Thoracic aorta (tissue), 2 donors: ENCODE measurements at regions not wholly inside any gene's neighbourhood (a gene's known extent, or its start where the extent isn't known, plus 50 kb on each side); places are given as distances from the start of the nearest gene placed in this dataset.

ENCODE experiments used
- ATAC-seq: fragments of 150-250 bp; one replicate; pipeline ENCODE4 v1.8.0; 2017; ENCODE audit warnings: low read depth; ENCODE audit not compliant: insufficient number of reproducible peaks, low FRiP score
- DNase-seq: peaks from one replicate; pipeline ENCODE4 v3.0.0-alpha.2; 2020; ENCODE audit warnings: low spot score
- H3K27ac ChIP-seq, 2 donors: fragments of 200-600 bp; sonication (generic); 1 replicate in 1 of 2; 2 replicates in 1 of 2; pipeline ENCODE4 v1.5.1; 2016; ENCODE audit warnings: mild to moderate bottlenecking in 2 of 2, moderate library complexity in 2 of 2
- H3K27me3 ChIP-seq: fragments of 200-600 bp; sonication (generic); replicated peaks from 2 replicates; pipeline ENCODE4 v1.6.0; 2016; ENCODE audit warnings: mild to moderate bottlenecking; ENCODE audit not compliant: insufficient read depth
- H3K36me3 ChIP-seq: fragments of 200-600 bp; sonication (generic); one replicate; pipeline ENCODE4 v1.5.1; 2016
- H3K4me1 ChIP-seq, 2 donors: fragments of 200-600 bp; sonication (generic); 1 replicate in 1 of 2; 2 replicates in 1 of 2; pipeline versions ENCODE4 v1.5.1 to v1.6.0; 2016; ENCODE audit warnings: low read depth in 2 of 2, mild to moderate bottlenecking in 1 of 2; ENCODE audit not compliant: control insufficient read depth in 1 of 2
- H3K4me3 ChIP-seq: fragments of 200-600 bp; sonication (generic); 2 replicates; pipeline ENCODE4 v1.5.1; 2016; ENCODE audit warnings: mild to moderate bottlenecking
- H3K9me3 ChIP-seq: fragments of 200-600 bp; sonication (generic); 2 replicates; pipeline ENCODE4 v1.5.1; 2016
- CTCF ChIP-seq: fragments of 200-600 bp; sonication (generic); IDR thresholded peaks from one replicate; pipeline ENCODE4 v1.5.1; 2019; ENCODE audit warnings: antibody characterized with exemption

- H3K4me3 ChIP-seq = no peak overlapping the region
- no peaks in the 10 kb centered on the region for H3K36me3 ChIP-seq
- no peak for ATAC-seq
- no peak for TF ChIP-seq CTCF
- no peaks in the 10 kb centered on the region for H3K9me3 ChIP-seq
- no peak overlapping the region for H3K27ac ChIP-seq
- H3K27me3 ChIP-seq = no peaks in the 10 kb centered on the region
- DNase-seq = no peak
- no peaks in the 10 kb centered on the region for H3K4me1 ChIP-seq
Observed at GRCh38 chr13:42394711-42395085, 122.7 kb downstream of the AKAP11 start.

GRCh38 chr13:42395086-42395821 is 123.3 kb downstream of the AKAP11 start:
- TF ChIP-seq CTCF = no peak
- ATAC-seq = no peak
- H3K4me3 ChIP-seq = no peak overlapping the region

GRCh38 chr13:42396501-42396900 is 124.5 kb downstream of the AKAP11 start:
- no peak for TF ChIP-seq CTCF
- H3K4me3 ChIP-seq = no peak overlapping the region
- no peak for DNase-seq

More at GRCh38 chr13:42395086-42395821, 123.3 kb downstream of the AKAP11 start:
- Histone ChIP-seq H3K4me1 (no peaks in the 10 kb centered on the region), H3K27ac (no peak overlapping the region), H3K36me3 (no peaks in the 10 kb centered on the region), H3K27me3 (no peaks in the 10 kb centered on the region), H3K9me3 (no peaks in the 10 kb centered on the region)
- no peak for DNase-seq

DNA sequence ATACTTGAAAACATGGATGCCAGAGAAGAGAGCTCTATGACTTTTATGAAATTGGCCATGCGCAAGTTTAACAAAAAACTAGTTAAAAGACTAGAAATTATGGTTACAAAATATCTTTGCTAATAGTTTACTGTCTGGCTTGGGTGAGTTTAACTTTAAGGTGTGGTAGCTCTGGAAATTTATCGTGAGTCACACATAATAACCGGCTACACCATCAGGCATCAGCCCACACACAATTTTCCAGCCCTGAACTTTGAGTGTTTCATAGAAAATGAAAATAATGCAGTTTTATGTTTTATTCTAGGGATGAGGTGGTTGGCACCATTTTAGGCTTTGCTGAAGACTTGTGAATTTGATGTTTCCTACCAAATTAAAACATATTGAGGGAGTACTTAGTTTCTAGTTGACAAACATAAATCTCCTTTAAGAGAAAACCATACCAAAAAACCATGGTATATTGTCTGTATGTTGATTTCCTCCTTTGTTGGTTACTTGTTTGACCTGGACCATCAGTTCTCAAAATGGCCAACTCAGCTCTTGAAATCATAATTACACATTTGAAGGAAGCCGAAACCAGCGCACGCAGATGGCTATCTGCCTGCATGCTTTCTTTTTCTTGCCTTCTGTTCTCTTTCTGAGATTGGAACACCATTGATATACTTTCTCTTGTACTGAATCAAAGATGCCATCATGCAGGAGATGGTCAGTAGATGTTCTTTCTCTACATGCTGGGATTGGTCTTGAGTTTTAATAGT is 125.1 kb downstream of the AKAP11 start:
- no peak for DNase-seq
- Histone ChIP-seq H3K27ac (no peak overlapping the region), H3K27me3 (no peaks in the 10 kb centered on the region), H3K4me1 (no peaks in the 10 kb centered on the region), H3K36me3 (no peaks in the 10 kb centered on the region), H3K9me3 (no peaks in the 10 kb centered on the region), H3K4me3 (no peak overlapping the region)
- no peak for ATAC-seq
- TF ChIP-seq CTCF = no peak

More at GRCh38 chr13:42396501-42396900, 124.5 kb downstream of the AKAP11 start:
- Histone ChIP-seq H3K27ac (no peak overlapping the region), H3K27me3 (no peaks in the 10 kb centered on the region), H3K4me1 (no peaks in the 10 kb centered on the region), H3K36me3 (no peaks in the 10 kb centered on the region), H3K9me3 (no peaks in the 10 kb centered on the region)
- ATAC-seq = no peak

DNA sequence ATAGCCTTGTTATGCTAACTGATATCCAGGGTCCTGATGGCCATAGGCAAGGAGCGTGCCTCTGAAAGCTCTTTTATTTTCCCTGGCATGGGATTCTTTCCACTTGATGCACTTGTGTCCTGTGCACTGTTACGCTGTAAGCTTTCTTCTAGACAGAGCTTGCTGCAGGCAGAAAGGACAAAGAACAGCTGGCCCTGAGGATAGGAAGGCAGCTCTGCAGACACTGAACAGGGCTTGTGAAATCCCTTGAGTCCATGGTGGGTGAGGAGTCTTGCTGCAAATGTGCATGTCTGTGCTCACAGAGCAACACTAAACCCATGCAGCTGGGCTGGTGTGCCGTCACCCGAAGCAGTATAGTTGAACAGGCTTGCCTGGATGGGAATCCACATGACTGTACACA is 126.6 kb downstream of the AKAP11 start:
- ATAC-seq = no peak
- H3K9me3 ChIP-seq = no peaks in the 10 kb centered on the region
- DNase-seq = no peak
- H3K4me3 ChIP-seq = no peak overlapping the region
- no peaks in the 10 kb centered on the region for H3K36me3 ChIP-seq
- no peak overlapping the region for H3K27ac ChIP-seq
- H3K27me3 ChIP-seq = no peaks in the 10 kb centered on the region
- no peaks in the 10 kb centered on the region for H3K4me1 ChIP-seq
- TF ChIP-seq CTCF = no peak
